ENCODE measurements at regions not wholly inside any gene's neighbourhood (a gene's known extent, or its start where the extent isn't known, plus 50 kb on each side); places are given as distances from the start of the nearest gene placed in this dataset.

DNA sequence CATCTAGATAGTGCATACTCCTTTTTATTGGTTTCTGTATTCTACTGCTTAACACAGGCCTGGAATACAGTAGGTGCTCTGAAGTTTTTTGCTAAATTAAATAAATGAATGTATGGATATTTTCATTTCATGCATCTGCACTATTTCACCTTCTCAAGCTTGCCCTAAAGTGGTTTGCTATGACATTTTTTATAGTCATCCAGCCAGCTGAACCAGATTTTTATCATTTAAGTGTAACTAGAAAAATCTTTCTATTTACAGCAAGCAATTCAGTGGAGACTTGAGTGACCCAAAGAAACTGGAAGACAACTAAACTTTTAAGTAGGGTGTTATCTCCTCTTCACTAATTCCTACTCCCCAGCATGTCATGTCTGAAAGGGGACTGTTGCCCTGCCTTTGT is 354.9 kb downstream of the OSR1 start:
- TF ChIP-seq, protein P1, sequence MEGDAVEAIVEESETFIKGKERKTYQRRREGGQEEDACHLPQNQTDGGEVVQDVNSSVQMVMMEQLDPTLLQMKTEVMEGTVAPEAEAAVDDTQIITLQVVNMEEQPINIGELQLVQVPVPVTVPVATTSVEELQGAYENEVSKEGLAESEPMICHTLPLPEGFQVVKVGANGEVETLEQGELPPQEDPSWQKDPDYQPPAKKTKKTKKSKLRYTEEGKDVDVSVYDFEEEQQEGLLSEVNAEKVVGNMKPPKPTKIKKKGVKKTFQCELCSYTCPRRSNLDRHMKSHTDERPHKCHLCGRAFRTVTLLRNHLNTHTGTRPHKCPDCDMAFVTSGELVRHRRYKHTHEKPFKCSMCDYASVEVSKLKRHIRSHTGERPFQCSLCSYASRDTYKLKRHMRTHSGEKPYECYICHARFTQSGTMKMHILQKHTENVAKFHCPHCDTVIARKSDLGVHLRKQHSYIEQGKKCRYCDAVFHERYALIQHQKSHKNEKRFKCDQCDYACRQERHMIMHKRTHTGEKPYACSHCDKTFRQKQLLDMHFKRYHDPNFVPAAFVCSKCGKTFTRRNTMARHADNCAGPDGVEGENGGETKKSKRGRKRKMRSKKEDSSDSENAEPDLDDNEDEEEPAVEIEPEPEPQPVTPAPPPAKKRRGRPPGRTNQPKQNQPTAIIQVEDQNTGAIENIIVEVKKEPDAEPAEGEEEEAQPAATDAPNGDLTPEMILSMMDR (IDR thresholded peaks at IDR 0.05 in 4 of 5, conservative IDR thresholded peaks at IDR 0.05 in 1 of 5), result no peak
- no peak for TF ChIP-seq POLR2A (IDR thresholded peaks at IDR 0.05)
